ENCODE measurements at regions not wholly inside any gene's neighbourhood (a gene's known extent, or its start where the extent isn't known, plus 50 kb on each side); places are given as distances from the start of the nearest gene placed in this dataset.

DNA sequence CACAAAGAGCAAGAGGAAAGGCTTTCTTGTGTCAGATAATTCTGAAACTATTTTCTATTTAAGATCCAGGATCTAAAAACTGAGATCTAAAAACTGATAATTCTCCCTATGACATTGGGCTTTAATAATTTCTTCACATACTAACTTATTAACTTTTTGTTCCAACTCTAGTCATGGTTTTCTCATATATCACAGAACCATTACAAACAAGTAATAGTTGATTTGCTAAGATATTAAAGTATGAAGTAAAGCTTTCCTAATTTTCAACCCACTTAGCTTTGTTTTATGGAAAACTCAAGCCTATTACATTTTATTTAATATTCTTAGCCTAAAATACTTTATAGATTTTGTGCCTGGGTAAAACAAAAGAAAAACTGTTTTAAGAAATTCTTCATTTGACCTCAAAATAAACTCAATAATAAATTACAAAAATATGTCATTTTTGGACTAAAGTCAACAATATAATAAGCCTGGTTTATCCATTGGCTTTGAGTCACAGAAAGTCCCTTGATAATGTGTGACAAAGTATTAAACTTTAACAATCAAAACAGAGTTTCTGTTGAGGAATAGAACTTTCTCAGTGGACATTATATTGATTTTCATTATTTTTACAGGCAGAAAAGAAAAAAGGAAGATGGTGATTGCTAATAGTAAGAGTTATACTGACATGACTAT, 1142.9 kb upstream of the SORCS1 start:
- no peak for DNase-seq (ENCODE audit: low spot score)
- no peak for TF ChIP-seq CTCF (IDR thresholded peaks at IDR 0.05; ENCODE audit: extremely low read depth, missing control alignments)

GRCh38 chr10:108303149-108303548, 1138.6 kb upstream of the SORCS1 start:
- no peak for TF ChIP-seq CTCF (IDR thresholded peaks at IDR 0.05; ENCODE audit: extremely low read depth, missing control alignments)
- DNase-seq (ENCODE audit: low spot score) = no peak

DNA sequence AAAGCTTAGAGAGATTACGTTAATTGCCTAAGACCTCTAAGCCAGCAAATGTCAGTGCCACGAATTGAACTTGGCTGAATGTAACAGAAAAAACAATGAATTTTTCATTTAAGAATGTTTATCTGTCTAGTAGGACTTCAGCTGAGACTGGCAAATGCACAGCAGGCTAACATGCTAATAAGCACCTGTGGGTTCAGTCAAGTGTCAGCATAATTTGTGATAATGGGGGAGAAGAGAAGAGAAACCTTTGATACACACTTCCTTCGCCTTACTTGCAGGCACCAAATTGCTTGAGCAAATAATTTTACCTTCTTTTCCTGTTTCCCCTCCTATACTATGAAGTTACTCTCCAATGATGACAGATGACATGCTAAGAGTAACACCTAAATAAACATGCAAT, 1136.5 kb upstream of the SORCS1 start:
- TF ChIP-seq CTCF (IDR thresholded peaks at IDR 0.05; ENCODE audit: extremely low read depth, missing control alignments) = no peak
- DNase-seq (ENCODE audit: low spot score) = no peak

GRCh38 chr10:108290823-108291222, 1126.3 kb upstream of the SORCS1 start:
- no peak for TF ChIP-seq CTCF (IDR thresholded peaks at IDR 0.05; ENCODE audit: extremely low read depth, missing control alignments)
- no peak for DNase-seq (ENCODE audit: low spot score)

DNA sequence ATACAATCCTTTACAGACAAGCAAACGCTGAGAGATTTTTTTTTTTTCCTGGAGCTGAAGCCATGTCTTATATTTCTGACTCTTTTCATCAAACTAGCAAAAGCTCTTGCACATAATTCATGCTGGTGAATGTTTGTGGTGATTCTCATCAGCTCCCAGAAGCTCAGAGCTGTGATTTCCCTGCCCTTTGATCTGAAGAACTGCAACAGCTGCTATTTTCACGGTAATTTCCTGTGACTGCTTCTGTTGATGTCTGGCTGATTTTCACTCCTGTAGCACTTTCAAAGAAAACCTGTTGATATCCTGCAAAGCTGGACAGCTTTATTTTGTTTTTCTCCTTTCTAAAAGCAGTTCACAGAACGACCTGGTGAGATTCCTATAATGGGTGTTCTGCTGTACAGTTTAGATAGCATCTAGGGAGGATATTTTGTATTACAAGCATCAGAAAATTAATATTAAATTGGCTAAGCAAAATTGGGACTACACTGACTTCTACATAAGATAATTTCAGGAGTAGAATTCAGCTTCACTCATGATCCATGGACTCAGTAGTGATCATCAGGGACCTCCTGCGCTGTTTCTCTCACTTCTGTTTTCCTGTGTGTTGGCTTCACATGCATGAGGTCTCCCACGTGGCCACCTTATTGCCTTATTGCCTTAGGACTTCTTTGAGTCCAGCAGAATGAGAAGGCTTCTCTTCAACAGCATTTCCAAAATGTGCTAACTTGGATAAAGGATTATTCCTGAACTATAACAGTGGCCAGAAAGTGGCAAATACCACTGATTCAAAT, 1111.6 kb upstream of the SORCS1 start:
- no peak for TF ChIP-seq CTCF (IDR thresholded peaks at IDR 0.05; ENCODE audit: extremely low read depth, missing control alignments)
- no peak for DNase-seq (ENCODE audit: low spot score)

DNA sequence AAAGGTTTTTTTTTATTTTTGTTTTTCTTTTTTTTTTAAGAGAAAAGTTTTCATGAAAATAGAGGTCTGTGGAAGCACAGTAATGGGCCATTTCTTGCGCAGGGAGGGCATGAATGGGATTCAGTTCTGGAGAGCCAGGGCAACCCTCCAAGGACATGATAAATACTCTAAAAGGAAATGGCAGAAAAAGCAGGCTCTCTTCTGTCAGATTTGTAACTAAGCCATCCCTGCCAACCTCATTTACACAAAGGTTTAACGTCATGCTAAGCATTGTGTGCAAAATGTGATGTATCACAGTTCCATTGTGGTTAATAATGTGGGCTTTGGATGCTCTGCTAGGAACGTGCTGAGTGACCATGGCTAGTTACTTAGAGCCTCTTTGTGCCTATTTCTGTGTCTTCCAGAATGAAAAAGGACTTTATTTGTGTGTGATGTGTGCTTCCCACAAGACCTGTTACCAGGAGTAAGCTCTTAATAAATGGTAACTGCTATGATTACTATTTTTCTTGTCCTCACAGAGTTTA, 1095.9 kb upstream of the SORCS1 start:
- DNase-seq (ENCODE audit: low spot score) = no peak
- TF ChIP-seq CTCF (IDR thresholded peaks at IDR 0.05; ENCODE audit: extremely low read depth, missing control alignments) = no peak

GRCh38 chr10:108254089-108254488, 1089.6 kb upstream of the SORCS1 start:
- DNase-seq (ENCODE audit: low spot score) = no peak
- no peak for TF ChIP-seq CTCF (IDR thresholded peaks at IDR 0.05; ENCODE audit: extremely low read depth, missing control alignments)

Measured in GM20000 (cell line).